ENCODE measurements at regions not wholly inside any gene's neighbourhood (a gene's known extent, or its start where the extent isn't known, plus 50 kb on each side); places are given as distances from the start of the nearest gene placed in this dataset.
"Not testable (repeated sequence)": the region's sequence is repeated elsewhere in the genome, so short reads cannot be mapped to it uniquely, and the experiment has no call there.

GRCh38 chr2:187208199-187208785 is 239.8 kb downstream of the CALCRL start:
- Histone ChIP-seq H3K36me3 (ENCODE audit: control insufficient read depth in 2 of 2, insufficient read depth in 2 of 2, low read length in 2 of 2) (no peaks in the 10 kb centered on the region), H3K27ac (ENCODE audit: low read depth in 2 of 2, low read length in 2 of 2) (no peak overlapping the region), H3K27me3 (ENCODE audit: control insufficient read depth in 2 of 2, insufficient read depth in 2 of 2, low read length in 2 of 2) (no peaks in the 10 kb centered on the region), H3K4me1 (ENCODE audit: control insufficient read depth in 2 of 2, insufficient read depth in 2 of 2, low read length in 2 of 2) (no peaks in the 10 kb centered on the region), H3K9me3 (ENCODE audit: control insufficient read depth in 2 of 2, low read length in 2 of 2) (no peaks in the 10 kb centered on the region), H3K9ac (ENCODE audit: low read depth in 1 of 2, low read length in 2 of 2) (no peak overlapping the region), H3K4me3 (ENCODE audit: low read length in 2 of 2) (no peak overlapping the region)

- H3K9me3 ChIP-seq (ENCODE audit: control insufficient read depth in 2 of 2, low read length in 2 of 2): no peaks in the 10 kb centered on the region
- no peak overlapping the region for H3K4me3 ChIP-seq (ENCODE audit: low read length in 2 of 2)
- no peaks in the 10 kb centered on the region for H3K36me3 ChIP-seq (ENCODE audit: control insufficient read depth in 2 of 2, insufficient read depth in 2 of 2, low read length in 2 of 2)
- no peaks in the 10 kb centered on the region for H3K4me1 ChIP-seq (ENCODE audit: control insufficient read depth in 2 of 2, insufficient read depth in 2 of 2, low read length in 2 of 2)
- H3K9ac ChIP-seq (ENCODE audit: low read depth in 1 of 2, low read length in 2 of 2): no peak overlapping the region
- no peak overlapping the region for H3K27ac ChIP-seq (ENCODE audit: low read depth in 2 of 2, low read length in 2 of 2)
- no peaks in the 10 kb centered on the region for H3K27me3 ChIP-seq (ENCODE audit: control insufficient read depth in 2 of 2, insufficient read depth in 2 of 2, low read length in 2 of 2)
These were observed 240.9 kb downstream of the CALCRL start for GRCh38 chr2:187207126-187207525.

GRCh38 chr2:187206471-187206870 is 241.6 kb downstream of the CALCRL start:
- no peaks in the 10 kb centered on the region for H3K27me3 ChIP-seq (ENCODE audit: control insufficient read depth in 2 of 2, insufficient read depth in 2 of 2, low read length in 2 of 2)
- H3K4me1 ChIP-seq (ENCODE audit: control insufficient read depth in 2 of 2, insufficient read depth in 2 of 2, low read length in 2 of 2): no peaks in the 10 kb centered on the region
- no peak overlapping the region for H3K4me3 ChIP-seq (ENCODE audit: low read length in 2 of 2)
- no peaks in the 10 kb centered on the region for H3K36me3 ChIP-seq (ENCODE audit: control insufficient read depth in 2 of 2, insufficient read depth in 2 of 2, low read length in 2 of 2)
- no peak overlapping the region for H3K9ac ChIP-seq (ENCODE audit: low read depth in 1 of 2, low read length in 2 of 2)
- H3K9me3 ChIP-seq (ENCODE audit: control insufficient read depth in 2 of 2, low read length in 2 of 2): no peaks in the 10 kb centered on the region
- H3K27ac ChIP-seq (ENCODE audit: low read depth in 2 of 2, low read length in 2 of 2): no peak overlapping the region

- Histone ChIP-seq H3K9ac (ENCODE audit: low read depth in 1 of 2, low read length in 2 of 2) (no peak overlapping the region), H3K36me3 (ENCODE audit: control insufficient read depth in 2 of 2, insufficient read depth in 2 of 2, low read length in 2 of 2) (no peaks in the 10 kb centered on the region), H3K27ac (ENCODE audit: low read depth in 2 of 2, low read length in 2 of 2) (no peak overlapping the region), H3K27me3 (ENCODE audit: control insufficient read depth in 2 of 2, insufficient read depth in 2 of 2, low read length in 2 of 2) (no peaks in the 10 kb centered on the region), H3K9me3 (ENCODE audit: control insufficient read depth in 2 of 2, low read length in 2 of 2) (no peaks in the 10 kb centered on the region), H3K4me1 (ENCODE audit: control insufficient read depth in 2 of 2, insufficient read depth in 2 of 2, low read length in 2 of 2) (no peaks in the 10 kb centered on the region), H3K4me3 (ENCODE audit: low read length in 2 of 2) (no peak overlapping the region)
These were observed 242.0 kb downstream of the CALCRL start for GRCh38 chr2:187206071-187206470.

GRCh38 chr2:187198136-187198535 is 249.9 kb downstream of the CALCRL start:
- Histone ChIP-seq H3K4me3 (ENCODE audit: low read length in 2 of 2) (no peak overlapping the region), H3K9me3 (ENCODE audit: control insufficient read depth in 2 of 2, low read length in 2 of 2) (no peaks in the 10 kb centered on the region), H3K27me3 (ENCODE audit: control insufficient read depth in 2 of 2, insufficient read depth in 2 of 2, low read length in 2 of 2) (no peaks in the 10 kb centered on the region), H3K9ac (ENCODE audit: low read depth in 1 of 2, low read length in 2 of 2) (no peak overlapping the region), H3K36me3 (ENCODE audit: control insufficient read depth in 2 of 2, insufficient read depth in 2 of 2, low read length in 2 of 2) (no peaks in the 10 kb centered on the region), H3K4me1 (ENCODE audit: control insufficient read depth in 2 of 2, insufficient read depth in 2 of 2, low read length in 2 of 2) (no peaks in the 10 kb centered on the region), H3K27ac (ENCODE audit: low read depth in 2 of 2, low read length in 2 of 2) (no peak overlapping the region)

GRCh38 chr2:187194049-187194448 is 254.0 kb downstream of the CALCRL start:
- no peak overlapping the region for H3K27ac ChIP-seq (ENCODE audit: low read depth in 2 of 2, low read length in 2 of 2)

GRCh38 chr2:187188783-187189631 is 259.0 kb downstream of the CALCRL start:
- Histone ChIP-seq H3K36me3 (ENCODE audit: control insufficient read depth in 2 of 2, insufficient read depth in 2 of 2, low read length in 2 of 2) (no peaks in the 10 kb centered on the region), H3K4me3 (ENCODE audit: low read length in 2 of 2) (peak overlapping the region; percentile 23 to 27), H3K9ac (ENCODE audit: low read depth in 1 of 2, low read length in 2 of 2) (no peak overlapping the region), H3K4me1 (ENCODE audit: control insufficient read depth in 2 of 2, insufficient read depth in 2 of 2, low read length in 2 of 2) (peaks cover 2 to 4% of the 10 kb centered on the region in 2 donors), H3K27me3 (ENCODE audit: control insufficient read depth in 2 of 2, insufficient read depth in 2 of 2, low read length in 2 of 2) (no peaks in the 10 kb centered on the region), H3K27ac (ENCODE audit: low read depth in 2 of 2, low read length in 2 of 2) (no peak overlapping the region), H3K9me3 (ENCODE audit: control insufficient read depth in 2 of 2, low read length in 2 of 2) (no peaks in the 10 kb centered on the region)

More at GRCh38 chr2:187194049-187194448, 254.0 kb downstream of the CALCRL start:
- Histone ChIP-seq H3K27me3 (ENCODE audit: control insufficient read depth in 2 of 2, insufficient read depth in 2 of 2, low read length in 2 of 2) (no peaks in the 10 kb centered on the region), H3K36me3 (ENCODE audit: control insufficient read depth in 2 of 2, insufficient read depth in 2 of 2, low read length in 2 of 2) (no peaks in the 10 kb centered on the region), H3K9ac (ENCODE audit: low read depth in 1 of 2, low read length in 2 of 2) (no peak overlapping the region), H3K4me1 (ENCODE audit: control insufficient read depth in 2 of 2, insufficient read depth in 2 of 2, low read length in 2 of 2) (peaks cover under 1 to 2% of the 10 kb centered on the region in 2 donors), H3K4me3 (ENCODE audit: low read length in 2 of 2) (no peak overlapping the region), H3K9me3 (ENCODE audit: control insufficient read depth in 2 of 2, low read length in 2 of 2) (no peaks in the 10 kb centered on the region)

- Histone ChIP-seq H3K36me3 (ENCODE audit: control insufficient read depth in 2 of 2, insufficient read depth in 2 of 2, low read length in 2 of 2) (no peaks in the 10 kb centered on the region), H3K27me3 (ENCODE audit: control insufficient read depth in 2 of 2, insufficient read depth in 2 of 2, low read length in 2 of 2) (no peaks in the 10 kb centered on the region), H3K27ac (ENCODE audit: low read depth in 2 of 2, low read length in 2 of 2) (no peak overlapping the region), H3K9me3 (ENCODE audit: control insufficient read depth in 2 of 2, low read length in 2 of 2) (no peaks in the 10 kb centered on the region), H3K4me3 (ENCODE audit: low read length in 2 of 2) (no peak overlapping the region), H3K9ac (ENCODE audit: low read depth in 1 of 2, low read length in 2 of 2) (no peak overlapping the region), H3K4me1 (ENCODE audit: control insufficient read depth in 2 of 2, insufficient read depth in 2 of 2, low read length in 2 of 2) (peaks cover 2 to 4% of the 10 kb centered on the region in 2 donors)
These were observed 260.5 kb downstream of the CALCRL start for GRCh38 chr2:187187519-187187918.

- Histone ChIP-seq H3K4me3 (ENCODE audit: low read length in 2 of 2) (no peak overlapping the region), H3K9me3 (ENCODE audit: control insufficient read depth in 2 of 2, low read length in 2 of 2) (no peaks in the 10 kb centered on the region), H3K9ac (ENCODE audit: low read depth in 1 of 2, low read length in 2 of 2) (no peak overlapping the region), H3K27me3 (ENCODE audit: control insufficient read depth in 2 of 2, insufficient read depth in 2 of 2, low read length in 2 of 2) (no peaks in the 10 kb centered on the region), H3K27ac (ENCODE audit: low read depth in 2 of 2, low read length in 2 of 2) (no peak overlapping the region), H3K36me3 (ENCODE audit: control insufficient read depth in 2 of 2, insufficient read depth in 2 of 2, low read length in 2 of 2) (no peaks in the 10 kb centered on the region), H3K4me1 (ENCODE audit: control insufficient read depth in 2 of 2, insufficient read depth in 2 of 2, low read length in 2 of 2) (no peaks in the 10 kb centered on the region)
These were observed 267.5 kb downstream of the CALCRL start for GRCh38 chr2:187180529-187180928.

- not testable (repeated sequence) for H3K9ac ChIP-seq (ENCODE audit: low read depth in 1 of 2, low read length in 2 of 2); H3K9me3 ChIP-seq (ENCODE audit: control insufficient read depth in 2 of 2, low read length in 2 of 2); H3K4me1 ChIP-seq (ENCODE audit: control insufficient read depth in 2 of 2, insufficient read depth in 2 of 2, low read length in 2 of 2); H3K4me3 ChIP-seq (ENCODE audit: low read length in 2 of 2); H3K36me3 ChIP-seq (ENCODE audit: control insufficient read depth in 2 of 2, insufficient read depth in 2 of 2, low read length in 2 of 2); H3K27ac ChIP-seq (ENCODE audit: low read depth in 2 of 2, low read length in 2 of 2); H3K27me3 ChIP-seq (ENCODE audit: control insufficient read depth in 2 of 2, insufficient read depth in 2 of 2, low read length in 2 of 2)
These were observed 269.2 kb downstream of the CALCRL start for GRCh38 chr2:187178876-187179275.
